ENCODE measurements at regions not wholly inside any gene's neighbourhood (a gene's known extent, or its start where the extent isn't known, plus 50 kb on each side); places are given as distances from the start of the nearest gene placed in this dataset.
A peak's percentile ranks its signal among the peaks of the same experiment; 100 is the strongest.
"Not testable (repeated sequence)": the region's sequence is repeated elsewhere in the genome, so short reads cannot be mapped to it uniquely, and the experiment has no call there.

GRCh38 chr15:84151205-84151931 is 84.2 kb upstream of the GOLGA6L4 start:
- no peak overlapping the region for H3K27ac Mint-ChIP-seq (ENCODE audit: unreplicated experiment)
- no peaks in the 10 kb centered on the region for H3K36me3 Mint-ChIP-seq (ENCODE audit: insufficient read depth, unreplicated experiment)
- no peaks in the 10 kb centered on the region for H3K4me1 Mint-ChIP-seq (ENCODE audit: low read depth, unreplicated experiment)
- ChIA-PET CTCF (no interaction called here), POLR2A (no interaction called here)
- H3K4me1 ChIP-seq = no peaks in the 10 kb centered on the region
- H3K27me3 ChIP-seq (replicated peaks; ENCODE audit: control insufficient read depth, insufficient read depth, low read length) = no peaks in the 10 kb centered on the region
- H3K4me3 Mint-ChIP-seq (ENCODE audit: unreplicated experiment) = no peak overlapping the region
- H3K4me3 ChIP-seq (ENCODE audit: low read depth, low read length) = no peak overlapping the region
- DNase-seq = peak in 1 of 2 experiments; percentile 21
- intact Hi-C loops (cut with micrococcal nuclease; ENCODE audit: unreplicated experiment) = no loop called here
- no peak for TF ChIP-seq CTCF (IDR thresholded peaks at IDR 0.05; ENCODE audit: insufficient read depth in 1 of 2, low read depth in 1 of 2, low read length in 1 of 2, severe bottlenecking in 1 of 2, unreplicated experiment in 1 of 2)
- peaks cover 6% of the 10 kb centered on the region for H3K27me3 Mint-ChIP-seq (ENCODE audit: insufficient read depth, unreplicated experiment)
- H3K9me3 ChIP-seq = no peaks in the 10 kb centered on the region
- no peaks in the 10 kb centered on the region for H3K36me3 ChIP-seq (ENCODE audit: control insufficient read depth, insufficient read depth, low read length)
- BruUV-seq (replicated peaks) = no TSS peak
- H3K9me3 Mint-ChIP-seq (ENCODE audit: unreplicated experiment) = no peaks in the 10 kb centered on the region

DNA sequence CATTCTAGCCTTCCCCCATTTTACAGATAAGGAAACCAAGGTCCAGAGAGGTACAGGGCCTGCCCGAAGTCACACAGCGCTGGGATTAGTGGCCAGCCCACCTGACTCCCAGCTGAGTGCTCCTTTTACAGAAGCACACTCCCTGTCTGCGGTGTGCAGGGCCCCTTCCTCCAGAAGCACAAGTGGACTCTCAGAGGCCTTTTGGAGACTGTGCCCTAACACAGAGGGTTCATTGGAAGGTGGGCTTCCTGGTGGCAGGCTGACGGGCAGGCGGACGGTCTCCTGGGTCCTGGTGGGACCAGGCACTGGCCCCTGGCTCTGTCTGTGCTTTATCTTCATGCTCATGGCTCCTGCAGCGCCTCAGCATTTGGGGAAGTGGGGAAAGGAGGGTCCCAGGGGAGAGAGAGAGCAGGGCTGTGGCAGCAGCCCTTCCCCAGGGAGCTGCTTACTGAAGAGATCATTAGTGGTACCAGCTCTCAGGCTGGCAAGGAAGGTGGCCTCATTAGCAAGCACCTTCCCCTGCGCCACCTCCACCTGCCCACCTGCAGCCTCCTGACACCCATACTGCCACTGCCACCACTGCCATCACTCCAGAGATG is 83.1 kb upstream of the GOLGA6L4 start:
- H3K36me3 Mint-ChIP-seq (ENCODE audit: insufficient read depth, unreplicated experiment); H3K4me1 ChIP-seq; H3K9me3 ChIP-seq; DNase-seq; H3K36me3 ChIP-seq (ENCODE audit: control insufficient read depth, insufficient read depth, low read length); H3K4me1 Mint-ChIP-seq (ENCODE audit: low read depth, unreplicated experiment); CTCF ChIA-PET; BruUV-seq (replicated peaks); H3K27ac Mint-ChIP-seq (ENCODE audit: unreplicated experiment); intact Hi-C loops (cut with micrococcal nuclease; ENCODE audit: unreplicated experiment); H3K27me3 ChIP-seq (replicated peaks; ENCODE audit: control insufficient read depth, insufficient read depth, low read length); H3K4me3 ChIP-seq (ENCODE audit: low read depth, low read length); POLR2A ChIA-PET; H3K9me3 Mint-ChIP-seq (ENCODE audit: unreplicated experiment); H3K4me3 Mint-ChIP-seq (ENCODE audit: unreplicated experiment); H3K27me3 Mint-ChIP-seq (ENCODE audit: insufficient read depth, unreplicated experiment): not testable (repeated sequence)

DNA sequence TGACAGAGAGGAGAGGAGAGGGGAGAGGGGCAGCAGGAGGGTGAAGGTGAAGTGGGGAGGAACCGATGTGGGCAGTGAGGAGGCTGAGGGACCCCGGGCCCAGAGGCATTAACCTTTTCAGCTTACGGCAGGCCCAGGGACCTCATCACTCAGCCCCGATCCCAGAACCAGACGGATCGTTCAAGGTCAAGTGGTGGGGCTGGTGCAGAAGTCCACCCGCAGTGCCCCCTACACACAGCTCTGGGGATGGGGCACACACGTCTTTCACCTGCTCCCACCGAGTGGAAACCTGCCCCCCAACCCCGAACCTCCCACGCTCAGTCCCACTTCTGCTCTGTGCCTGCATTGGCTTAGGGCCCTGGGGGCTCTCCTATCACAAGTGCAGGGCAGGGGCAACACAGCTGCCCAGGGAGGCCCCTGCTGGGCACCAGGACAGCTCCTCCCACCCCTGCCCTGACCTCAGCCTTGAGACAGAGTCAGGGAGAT is 81.9 kb upstream of the GOLGA6L4 start:
- H3K9me3 ChIP-seq; CTCF ChIA-PET; H3K27me3 Mint-ChIP-seq (ENCODE audit: insufficient read depth, unreplicated experiment); H3K4me1 Mint-ChIP-seq (ENCODE audit: low read depth, unreplicated experiment); POLR2A ChIA-PET; intact Hi-C loops (cut with micrococcal nuclease; ENCODE audit: unreplicated experiment); H3K9me3 Mint-ChIP-seq (ENCODE audit: unreplicated experiment); H3K27me3 ChIP-seq (replicated peaks; ENCODE audit: control insufficient read depth, insufficient read depth, low read length); H3K4me3 Mint-ChIP-seq (ENCODE audit: unreplicated experiment); H3K4me3 ChIP-seq (ENCODE audit: low read depth, low read length); H3K27ac Mint-ChIP-seq (ENCODE audit: unreplicated experiment); H3K36me3 Mint-ChIP-seq (ENCODE audit: insufficient read depth, unreplicated experiment); H3K4me1 ChIP-seq; BruUV-seq (replicated peaks); DNase-seq; H3K36me3 ChIP-seq (ENCODE audit: control insufficient read depth, insufficient read depth, low read length): not testable (repeated sequence)

DNA sequence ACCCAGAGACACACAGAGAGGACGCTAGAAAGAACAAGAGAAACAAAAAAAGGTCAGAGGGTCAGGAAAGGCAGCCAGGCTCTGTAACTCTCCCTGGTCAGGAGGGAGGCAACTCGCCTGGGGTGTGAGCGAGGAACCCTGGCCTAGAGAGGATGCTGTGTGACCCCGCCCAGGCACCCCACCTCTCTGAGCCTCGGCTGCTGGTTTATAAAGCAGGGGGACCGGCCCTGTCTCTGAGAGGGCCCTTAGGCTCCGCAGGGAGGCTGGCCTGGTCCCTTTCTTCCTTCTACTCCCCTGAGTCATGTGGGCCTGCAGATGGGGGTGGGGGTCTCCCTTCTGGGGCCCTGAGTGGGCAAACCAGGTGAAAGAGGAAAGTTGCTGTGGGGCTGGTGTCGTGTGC is 81.3 kb upstream of the GOLGA6L4 start:
- BruUV-seq (replicated peaks); H3K9me3 ChIP-seq; DNase-seq; H3K4me3 Mint-ChIP-seq (ENCODE audit: unreplicated experiment); H3K27me3 ChIP-seq (replicated peaks; ENCODE audit: control insufficient read depth, insufficient read depth, low read length); CTCF ChIA-PET; H3K4me3 ChIP-seq (ENCODE audit: low read depth, low read length); H3K4me1 ChIP-seq; H3K27me3 Mint-ChIP-seq (ENCODE audit: insufficient read depth, unreplicated experiment); H3K36me3 Mint-ChIP-seq (ENCODE audit: insufficient read depth, unreplicated experiment); H3K9me3 Mint-ChIP-seq (ENCODE audit: unreplicated experiment); intact Hi-C loops (cut with micrococcal nuclease; ENCODE audit: unreplicated experiment); POLR2A ChIA-PET; H3K36me3 ChIP-seq (ENCODE audit: control insufficient read depth, insufficient read depth, low read length); H3K27ac Mint-ChIP-seq (ENCODE audit: unreplicated experiment); H3K4me1 Mint-ChIP-seq (ENCODE audit: low read depth, unreplicated experiment): not testable (repeated sequence)

- H3K36me3 ChIP-seq (ENCODE audit: control insufficient read depth, insufficient read depth, low read length); H3K4me3 ChIP-seq (ENCODE audit: low read depth, low read length); H3K9me3 ChIP-seq; POLR2A ChIA-PET; H3K9me3 Mint-ChIP-seq (ENCODE audit: unreplicated experiment); H3K4me1 Mint-ChIP-seq (ENCODE audit: low read depth, unreplicated experiment); H3K27ac Mint-ChIP-seq (ENCODE audit: unreplicated experiment); H3K36me3 Mint-ChIP-seq (ENCODE audit: insufficient read depth, unreplicated experiment); H3K27me3 Mint-ChIP-seq (ENCODE audit: insufficient read depth, unreplicated experiment); BruUV-seq (replicated peaks); intact Hi-C loops (cut with micrococcal nuclease; ENCODE audit: unreplicated experiment); H3K27me3 ChIP-seq (replicated peaks; ENCODE audit: control insufficient read depth, insufficient read depth, low read length); H3K4me1 ChIP-seq; DNase-seq; H3K4me3 Mint-ChIP-seq (ENCODE audit: unreplicated experiment); CTCF ChIA-PET: not testable (repeated sequence)
Measured at GRCh38 chr15:84154787-84155186, 80.8 kb upstream of the GOLGA6L4 start.

DNA sequence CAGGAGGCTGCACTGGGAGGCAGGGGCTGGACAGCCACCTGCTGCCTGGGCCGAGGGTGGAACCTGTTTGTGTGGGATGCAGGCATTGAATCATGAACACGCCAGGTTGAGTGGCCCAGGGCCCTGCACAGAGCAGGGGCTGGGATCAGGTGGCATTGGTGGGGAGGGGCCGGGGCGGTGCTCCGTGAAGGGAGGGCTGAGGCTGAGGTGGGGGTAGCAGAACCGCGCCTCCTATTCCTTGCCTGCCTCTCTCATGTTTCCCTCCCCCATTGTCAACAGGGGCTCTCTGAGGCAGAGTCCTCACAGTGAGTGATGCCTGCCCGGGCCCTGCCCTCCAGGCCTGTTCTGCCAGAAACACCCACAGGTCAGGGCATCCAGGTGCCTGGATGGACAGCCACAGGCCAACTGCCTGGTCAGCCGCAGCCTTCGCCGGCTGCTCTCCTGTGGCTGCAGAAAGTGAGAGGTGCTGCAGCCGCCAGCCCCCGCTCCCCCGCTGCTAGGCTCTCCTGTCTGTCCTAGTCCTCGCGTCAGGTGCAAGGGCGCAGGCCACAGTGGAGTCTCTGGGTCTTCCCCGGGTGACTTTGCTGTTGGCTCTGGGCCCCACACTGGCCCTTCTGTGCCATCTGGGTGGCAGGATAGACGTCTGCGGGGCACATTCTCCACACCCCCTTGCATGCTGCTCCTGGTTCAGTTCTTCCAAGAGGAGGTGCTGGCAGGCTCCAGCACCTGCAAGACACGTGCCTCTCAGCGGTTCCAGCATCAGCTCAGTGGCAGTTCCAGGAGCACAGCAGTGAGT is 79.6 kb upstream of the GOLGA6L4 start:
- DNase-seq = not testable (repeated sequence)

More for the DNA sequence above, 79.6 kb upstream of the GOLGA6L4 start:
- H3K36me3 Mint-ChIP-seq (ENCODE audit: insufficient read depth, unreplicated experiment); H3K27me3 ChIP-seq (replicated peaks; ENCODE audit: control insufficient read depth, insufficient read depth, low read length); CTCF ChIA-PET; H3K4me3 Mint-ChIP-seq (ENCODE audit: unreplicated experiment); H3K4me3 ChIP-seq (ENCODE audit: low read depth, low read length); H3K4me1 Mint-ChIP-seq (ENCODE audit: low read depth, unreplicated experiment); BruUV-seq (replicated peaks); H3K36me3 ChIP-seq (ENCODE audit: control insufficient read depth, insufficient read depth, low read length); H3K27ac Mint-ChIP-seq (ENCODE audit: unreplicated experiment); intact Hi-C loops (cut with micrococcal nuclease; ENCODE audit: unreplicated experiment); H3K4me1 ChIP-seq; H3K27me3 Mint-ChIP-seq (ENCODE audit: insufficient read depth, unreplicated experiment); H3K9me3 ChIP-seq; POLR2A ChIA-PET; H3K9me3 Mint-ChIP-seq (ENCODE audit: unreplicated experiment): not testable (repeated sequence)
